Body of pancreas (tissue), 4 donors: ENCODE measurements at regions not wholly inside any gene's neighbourhood (a gene's known extent, or its start where the extent isn't known, plus 50 kb on each side); places are given as distances from the start of the nearest gene placed in this dataset.

Experiments
- POLR2A ChIP-seq, 3 donors: fragments of 450-650 bp; IDR thresholded peaks; one replicate each; pipeline ENCODE4 v1.6.1; 2016; ENCODE audit warnings: antibody characterized with exemption in 3 of 3, mild to moderate bottlenecking in 2 of 3
- TF ChIP-seq, protein P1 (sequence below), 7 experiments: fragments of 450-650 bp in 4 of 7; fragments of 200-600 bp in 3 of 7; sonication (generic) in 3 of 7; IDR thresholded peaks; one replicate each; pipeline ENCODE4 v1.5.1; 2016 to 2019; ENCODE audit warnings: antibody characterized with exemption in 7 of 7

- TF ChIP-seq, protein P1, sequence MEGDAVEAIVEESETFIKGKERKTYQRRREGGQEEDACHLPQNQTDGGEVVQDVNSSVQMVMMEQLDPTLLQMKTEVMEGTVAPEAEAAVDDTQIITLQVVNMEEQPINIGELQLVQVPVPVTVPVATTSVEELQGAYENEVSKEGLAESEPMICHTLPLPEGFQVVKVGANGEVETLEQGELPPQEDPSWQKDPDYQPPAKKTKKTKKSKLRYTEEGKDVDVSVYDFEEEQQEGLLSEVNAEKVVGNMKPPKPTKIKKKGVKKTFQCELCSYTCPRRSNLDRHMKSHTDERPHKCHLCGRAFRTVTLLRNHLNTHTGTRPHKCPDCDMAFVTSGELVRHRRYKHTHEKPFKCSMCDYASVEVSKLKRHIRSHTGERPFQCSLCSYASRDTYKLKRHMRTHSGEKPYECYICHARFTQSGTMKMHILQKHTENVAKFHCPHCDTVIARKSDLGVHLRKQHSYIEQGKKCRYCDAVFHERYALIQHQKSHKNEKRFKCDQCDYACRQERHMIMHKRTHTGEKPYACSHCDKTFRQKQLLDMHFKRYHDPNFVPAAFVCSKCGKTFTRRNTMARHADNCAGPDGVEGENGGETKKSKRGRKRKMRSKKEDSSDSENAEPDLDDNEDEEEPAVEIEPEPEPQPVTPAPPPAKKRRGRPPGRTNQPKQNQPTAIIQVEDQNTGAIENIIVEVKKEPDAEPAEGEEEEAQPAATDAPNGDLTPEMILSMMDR (IDR thresholded peaks at IDR 0.05) = no peak
- TF ChIP-seq POLR2A (IDR thresholded peaks at IDR 0.05) = no peak
Observed at GRCh38 chr9:118336250-118336942, 632.2 kb downstream of the TLR4 start.
